ENCODE measurements at regions not wholly inside any gene's neighbourhood (a gene's known extent, or its start where the extent isn't known, plus 50 kb on each side); places are given as distances from the start of the nearest gene placed in this dataset.

DNA sequence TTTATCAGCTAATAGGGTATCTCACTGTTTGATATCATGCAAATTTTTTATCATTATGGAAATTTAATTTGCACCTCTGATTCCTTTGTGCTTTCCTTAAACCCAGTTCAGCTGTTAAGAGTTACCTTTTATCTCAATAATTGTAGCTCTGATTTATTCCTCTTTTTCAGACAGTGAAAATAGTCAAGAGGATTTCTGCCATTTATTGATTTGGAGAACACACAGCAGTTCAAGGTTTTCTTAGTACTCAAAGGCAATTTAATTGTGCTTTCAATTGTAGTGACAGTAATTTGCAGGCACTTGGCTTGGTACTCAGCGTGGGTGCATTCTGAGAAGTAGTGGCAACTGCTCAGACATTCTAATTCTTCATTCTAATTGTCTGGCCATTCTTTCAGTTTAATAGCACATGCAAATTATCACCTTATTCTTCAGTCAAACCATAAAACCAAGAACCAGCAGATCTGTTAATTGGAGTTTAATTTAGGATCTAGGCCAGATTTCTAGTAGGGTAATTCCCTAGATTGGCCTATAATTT lies 709.3 kb downstream of the RPS29 start:
- TF ChIP-seq POLR2A (IDR thresholded peaks at IDR 0.05) = no peak
- TF ChIP-seq, protein P1, sequence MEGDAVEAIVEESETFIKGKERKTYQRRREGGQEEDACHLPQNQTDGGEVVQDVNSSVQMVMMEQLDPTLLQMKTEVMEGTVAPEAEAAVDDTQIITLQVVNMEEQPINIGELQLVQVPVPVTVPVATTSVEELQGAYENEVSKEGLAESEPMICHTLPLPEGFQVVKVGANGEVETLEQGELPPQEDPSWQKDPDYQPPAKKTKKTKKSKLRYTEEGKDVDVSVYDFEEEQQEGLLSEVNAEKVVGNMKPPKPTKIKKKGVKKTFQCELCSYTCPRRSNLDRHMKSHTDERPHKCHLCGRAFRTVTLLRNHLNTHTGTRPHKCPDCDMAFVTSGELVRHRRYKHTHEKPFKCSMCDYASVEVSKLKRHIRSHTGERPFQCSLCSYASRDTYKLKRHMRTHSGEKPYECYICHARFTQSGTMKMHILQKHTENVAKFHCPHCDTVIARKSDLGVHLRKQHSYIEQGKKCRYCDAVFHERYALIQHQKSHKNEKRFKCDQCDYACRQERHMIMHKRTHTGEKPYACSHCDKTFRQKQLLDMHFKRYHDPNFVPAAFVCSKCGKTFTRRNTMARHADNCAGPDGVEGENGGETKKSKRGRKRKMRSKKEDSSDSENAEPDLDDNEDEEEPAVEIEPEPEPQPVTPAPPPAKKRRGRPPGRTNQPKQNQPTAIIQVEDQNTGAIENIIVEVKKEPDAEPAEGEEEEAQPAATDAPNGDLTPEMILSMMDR (IDR thresholded peaks at IDR 0.05 in 4 of 5, conservative IDR thresholded peaks at IDR 0.05 in 1 of 5) = no peak

Data from gastrocnemius medialis (tissue), 4 donors.